Ishikawa (cell line): ENCODE measurements at regions not wholly inside any gene's neighbourhood (a gene's known extent, or its start where the extent isn't known, plus 50 kb on each side); places are given as distances from the start of the nearest gene placed in this dataset.

Experiments
- CEBPB ChIP-seq: IDR thresholded peaks from 2 replicates; pipeline ENCODE4 v1.6.1; 2012
- CREB1 ChIP-seq: IDR thresholded peaks from 2 replicates; pipeline ENCODE4 v1.6.1; 2012; ENCODE audit warnings: low read depth
- EGR1 ChIP-seq: IDR thresholded peaks from 2 replicates; pipeline ENCODE4 v1.6.1; 2012
- EP300 ChIP-seq: IDR thresholded peaks from 2 replicates; pipeline ENCODE4 v1.6.1; 2012; ENCODE audit warnings: borderline replicate concordance
- FOXM1 ChIP-seq: IDR thresholded peaks from 2 replicates; pipeline ENCODE4 v1.6.1; 2012; ENCODE audit warnings: low read depth, borderline replicate concordance
- MAX ChIP-seq: IDR thresholded peaks from 2 replicates; pipeline ENCODE4 v1.6.1; 2012
- NFIC ChIP-seq: IDR thresholded peaks from 2 replicates; pipeline ENCODE4 v1.6.1; 2012
- RAD21 ChIP-seq: IDR thresholded peaks from 2 replicates; pipeline ENCODE4 v1.6.1; 2012; ENCODE audit warnings: low read depth
- TAF1 ChIP-seq: IDR thresholded peaks from 2 replicates; pipeline ENCODE4 v1.6.1; 2012; ENCODE audit warnings: low read depth, mild to moderate bottlenecking
- TCF12 ChIP-seq: IDR thresholded peaks from 2 replicates; pipeline ENCODE4 v1.6.1; 2012; ENCODE audit warnings: low read depth
- TEAD4 ChIP-seq: IDR thresholded peaks from 2 replicates; pipeline ENCODE4 v1.6.1; 2012
- USF1 ChIP-seq: IDR thresholded peaks from 2 replicates; pipeline ENCODE4 v1.6.1; 2012
- YY1 ChIP-seq: IDR thresholded peaks from 2 replicates; pipeline ENCODE4 v1.6.1; 2012; ENCODE audit warnings: low read depth
- ZBTB7A ChIP-seq: IDR thresholded peaks from 2 replicates; pipeline ENCODE4 v1.6.1; 2012; ENCODE audit warnings: low read depth
- TF ChIP-seq, protein P1 (sequence below): IDR thresholded peaks from 2 replicates; pipeline ENCODE4 v1.6.1; 2012; ENCODE audit warnings: low read depth, mild to moderate bottlenecking

DNA sequence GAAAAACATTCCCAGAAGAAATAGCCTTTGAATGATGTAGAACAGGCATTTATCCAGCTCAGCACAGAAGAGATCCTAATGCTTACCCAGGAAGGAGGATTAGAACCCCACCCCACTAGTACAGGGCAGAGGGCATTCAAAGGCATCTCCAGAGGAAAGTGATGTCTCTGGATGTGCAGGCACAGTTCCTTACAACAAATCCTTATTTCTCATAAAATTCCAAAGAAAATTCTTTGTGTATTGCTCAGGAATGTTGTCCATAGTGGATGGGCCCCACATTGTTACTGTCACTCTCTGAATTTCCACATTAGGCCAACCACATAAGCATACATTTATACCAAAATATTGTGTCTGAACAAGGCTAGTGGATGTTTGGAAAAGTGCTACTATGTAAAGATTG, 243.0 kb downstream of the ADRA2A start:
- TF ChIP-seq ZBTB7A (no peak), TEAD4 (no peak), USF1 (no peak), EGR1 (no peak), NFIC (no peak), YY1 (no peak)

- TF ChIP-seq ZBTB7A (no peak), TCF12 (no peak), TEAD4 (no peak), RAD21 (no peak; the same call in 1 of the 2 replicates), CEBPB (no peak), USF1 (no peak), EP300 (no peak), MAX (no peak), EGR1 (no peak), CREB1 (no peak), YY1 (no peak)
- TF ChIP-seq, protein P1, sequence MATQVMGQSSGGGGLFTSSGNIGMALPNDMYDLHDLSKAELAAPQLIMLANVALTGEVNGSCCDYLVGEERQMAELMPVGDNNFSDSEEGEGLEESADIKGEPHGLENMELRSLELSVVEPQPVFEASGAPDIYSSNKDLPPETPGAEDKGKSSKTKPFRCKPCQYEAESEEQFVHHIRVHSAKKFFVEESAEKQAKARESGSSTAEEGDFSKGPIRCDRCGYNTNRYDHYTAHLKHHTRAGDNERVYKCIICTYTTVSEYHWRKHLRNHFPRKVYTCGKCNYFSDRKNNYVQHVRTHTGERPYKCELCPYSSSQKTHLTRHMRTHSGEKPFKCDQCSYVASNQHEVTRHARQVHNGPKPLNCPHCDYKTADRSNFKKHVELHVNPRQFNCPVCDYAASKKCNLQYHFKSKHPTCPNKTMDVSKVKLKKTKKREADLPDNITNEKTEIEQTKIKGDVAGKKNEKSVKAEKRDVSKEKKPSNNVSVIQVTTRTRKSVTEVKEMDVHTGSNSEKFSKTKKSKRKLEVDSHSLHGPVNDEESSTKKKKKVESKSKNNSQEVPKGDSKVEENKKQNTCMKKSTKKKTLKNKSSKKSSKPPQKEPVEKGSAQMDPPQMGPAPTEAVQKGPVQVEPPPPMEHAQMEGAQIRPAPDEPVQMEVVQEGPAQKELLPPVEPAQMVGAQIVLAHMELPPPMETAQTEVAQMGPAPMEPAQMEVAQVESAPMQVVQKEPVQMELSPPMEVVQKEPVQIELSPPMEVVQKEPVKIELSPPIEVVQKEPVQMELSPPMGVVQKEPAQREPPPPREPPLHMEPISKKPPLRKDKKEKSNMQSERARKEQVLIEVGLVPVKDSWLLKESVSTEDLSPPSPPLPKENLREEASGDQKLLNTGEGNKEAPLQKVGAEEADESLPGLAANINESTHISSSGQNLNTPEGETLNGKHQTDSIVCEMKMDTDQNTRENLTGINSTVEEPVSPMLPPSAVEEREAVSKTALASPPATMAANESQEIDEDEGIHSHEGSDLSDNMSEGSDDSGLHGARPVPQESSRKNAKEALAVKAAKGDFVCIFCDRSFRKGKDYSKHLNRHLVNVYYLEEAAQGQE, result no peak
Measured at GRCh38 chr10:111323389-111323966, 246.6 kb downstream of the ADRA2A start.

DNA sequence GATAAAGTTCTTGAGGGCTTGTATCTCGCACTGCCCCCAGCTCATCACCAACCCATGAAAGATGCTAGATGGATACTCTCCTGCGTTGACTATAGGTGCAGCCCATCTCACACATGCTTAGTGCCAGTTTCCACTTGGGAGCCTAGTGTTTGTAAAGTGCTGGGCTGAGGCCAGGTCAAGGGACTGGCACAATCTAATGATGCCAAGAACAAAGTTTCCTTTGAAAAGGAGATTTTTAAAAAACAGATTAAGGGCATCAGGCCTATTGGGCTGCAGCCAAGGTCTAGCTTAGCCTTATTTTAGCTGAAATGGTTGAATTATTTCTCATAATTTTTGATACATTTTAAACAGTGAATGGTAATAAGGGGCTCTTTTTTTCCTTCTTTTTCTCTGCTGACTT, 259.0 kb downstream of the ADRA2A start:
- TF ChIP-seq, protein P1, result no peak

- TF ChIP-seq TCF12 (no peak), RAD21 (no peak), TAF1 (no peak), YY1 (no peak), CREB1 (no peak), NFIC (no peak), ZBTB7A (no peak), TEAD4 (no peak), EP300 (no peak), CEBPB (no peak), MAX (no peak)
Measured at GRCh38 chr10:111338035-111338434, 261.2 kb downstream of the ADRA2A start.

DNA sequence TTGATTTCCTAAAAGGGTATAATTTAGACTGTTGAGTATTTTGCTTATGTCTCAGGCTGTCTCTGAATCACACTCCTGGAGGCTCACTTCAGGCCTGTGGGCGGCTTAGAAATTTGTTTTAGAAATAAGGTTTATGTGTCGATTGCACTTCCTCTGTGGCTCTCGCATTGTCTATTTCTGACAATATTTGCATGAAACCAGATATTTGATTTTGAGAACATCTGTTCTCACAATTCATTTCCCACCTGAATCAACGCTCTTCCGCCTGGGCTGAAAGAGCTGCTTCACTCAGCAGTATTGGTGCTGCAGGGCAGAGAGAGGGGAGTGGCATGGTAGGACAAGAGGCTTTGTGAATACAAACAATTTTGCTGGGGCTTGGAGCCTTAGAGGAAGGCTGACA, 262.0 kb downstream of the ADRA2A start:
- TF ChIP-seq CEBPB (no peak), FOXM1 (no peak), YY1 (no peak), EGR1 (no peak), RAD21 (no peak), EP300 (no peak), TCF12 (no peak), USF1 (no peak), CREB1 (no peak)
- TF ChIP-seq, protein P1, result no peak
